ENCODE measurements at regions not wholly inside any gene's neighbourhood (a gene's known extent, or its start where the extent isn't known, plus 50 kb on each side); places are given as distances from the start of the nearest gene placed in this dataset.

DNA sequence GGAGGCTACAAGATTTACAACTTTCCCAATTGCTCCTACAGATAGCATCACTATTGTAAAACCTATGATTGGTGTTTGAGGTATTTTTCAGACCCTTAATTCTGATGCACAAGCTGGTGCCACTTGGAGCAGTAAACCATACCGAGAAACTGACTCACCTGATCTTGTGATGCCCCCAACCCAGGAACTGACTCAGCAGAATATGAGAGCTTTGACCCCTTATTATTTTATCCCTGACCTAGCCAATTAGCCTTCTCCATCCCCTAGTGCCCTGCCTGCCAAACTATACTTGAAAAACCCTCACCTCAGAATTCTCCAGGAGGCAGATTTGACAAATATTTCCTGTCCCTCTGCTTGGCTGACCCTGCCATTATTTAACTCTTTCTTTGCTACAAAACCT, 585.9 kb upstream of the GHITM start:
- H3K79me2 ChIP-seq (ENCODE audit: low read depth) = no peaks in the 10 kb centered on the region
- CTCF ChIA-PET = no interaction called here
- intact Hi-C loops (cut with micrococcal nuclease; ENCODE audit: unreplicated experiment) = no loop called here

DNA sequence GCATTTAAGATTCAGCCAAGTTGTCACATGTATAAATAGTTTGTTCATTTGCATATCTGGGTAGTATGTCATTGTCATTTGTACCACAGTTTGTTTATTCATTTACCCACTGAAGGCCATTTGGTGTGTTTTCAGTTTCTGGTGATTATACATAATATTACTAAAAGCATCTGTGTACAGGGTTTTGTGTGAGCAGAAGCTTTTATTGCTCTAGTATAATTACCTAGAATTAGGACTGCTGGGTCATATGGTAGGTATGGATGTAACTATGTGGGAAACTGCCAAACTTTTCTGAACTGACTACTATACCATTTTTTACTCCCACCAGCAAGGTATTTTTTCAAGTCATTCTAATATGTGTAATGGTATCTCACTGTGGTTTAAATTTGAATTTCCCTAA, 584.0 kb upstream of the GHITM start:
- Histone ChIP-seq H3K9me3 (ENCODE audit: insufficient read depth, low read depth) (no peaks in the 10 kb centered on the region), H2AFZ (no peak overlapping the region), H3K4me3 (no peak overlapping the region), H3K4me2 (no peak overlapping the region), H3K27ac (no peak overlapping the region), H3K36me3 (ENCODE audit: low read depth) (no peaks in the 10 kb centered on the region), H3K9me2 (ENCODE audit: insufficient read depth) (no peaks in the 10 kb centered on the region), H4K20me1 (ENCODE audit: insufficient read depth) (no peaks in the 10 kb centered on the region), H3K79me2 (ENCODE audit: low read depth) (no peaks in the 10 kb centered on the region), H3K4me1 (replicated peaks; ENCODE audit: insufficient read depth) (no peaks in the 10 kb centered on the region), H3K27me3 (ENCODE audit: insufficient read depth, low read depth) (no peaks in the 10 kb centered on the region), H3F3A (ENCODE audit: insufficient read depth, low read depth) (no peaks in the 10 kb centered on the region)
- TF ChIP-seq, protein P1, sequence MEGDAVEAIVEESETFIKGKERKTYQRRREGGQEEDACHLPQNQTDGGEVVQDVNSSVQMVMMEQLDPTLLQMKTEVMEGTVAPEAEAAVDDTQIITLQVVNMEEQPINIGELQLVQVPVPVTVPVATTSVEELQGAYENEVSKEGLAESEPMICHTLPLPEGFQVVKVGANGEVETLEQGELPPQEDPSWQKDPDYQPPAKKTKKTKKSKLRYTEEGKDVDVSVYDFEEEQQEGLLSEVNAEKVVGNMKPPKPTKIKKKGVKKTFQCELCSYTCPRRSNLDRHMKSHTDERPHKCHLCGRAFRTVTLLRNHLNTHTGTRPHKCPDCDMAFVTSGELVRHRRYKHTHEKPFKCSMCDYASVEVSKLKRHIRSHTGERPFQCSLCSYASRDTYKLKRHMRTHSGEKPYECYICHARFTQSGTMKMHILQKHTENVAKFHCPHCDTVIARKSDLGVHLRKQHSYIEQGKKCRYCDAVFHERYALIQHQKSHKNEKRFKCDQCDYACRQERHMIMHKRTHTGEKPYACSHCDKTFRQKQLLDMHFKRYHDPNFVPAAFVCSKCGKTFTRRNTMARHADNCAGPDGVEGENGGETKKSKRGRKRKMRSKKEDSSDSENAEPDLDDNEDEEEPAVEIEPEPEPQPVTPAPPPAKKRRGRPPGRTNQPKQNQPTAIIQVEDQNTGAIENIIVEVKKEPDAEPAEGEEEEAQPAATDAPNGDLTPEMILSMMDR (conservative IDR thresholded peaks at IDR 0.05) = no peak
- no peak for TF ChIP-seq EZH2 (IDR thresholded peaks at IDR 0.05; ENCODE audit: low read depth)
- ChIA-PET POLR2A (ENCODE audit: unreplicated experiment) (no interaction called here), CTCF (no interaction called here)
- DNase-seq = no peak
- no TSS peak for BruUV-seq (replicated peaks)
- intact Hi-C loops (cut with micrococcal nuclease; ENCODE audit: unreplicated experiment) = no loop called here

More for the DNA sequence above, 585.9 kb upstream of the GHITM start:
- Histone ChIP-seq H3K27me3 (ENCODE audit: insufficient read depth, low read depth) (no peaks in the 10 kb centered on the region), H3K27ac (no peak overlapping the region), H2AFZ (no peak overlapping the region), H3K4me3 (no peak overlapping the region), H3K4me1 (replicated peaks; ENCODE audit: insufficient read depth) (no peaks in the 10 kb centered on the region), H3K36me3 (ENCODE audit: low read depth) (no peaks in the 10 kb centered on the region), H3K9me2 (ENCODE audit: insufficient read depth) (no peaks in the 10 kb centered on the region), H3K4me2 (no peak overlapping the region), H4K20me1 (ENCODE audit: insufficient read depth) (no peaks in the 10 kb centered on the region), H3K9me3 (ENCODE audit: insufficient read depth, low read depth) (no peaks in the 10 kb centered on the region), H3F3A (ENCODE audit: insufficient read depth, low read depth) (no peaks in the 10 kb centered on the region)
- POLR2A ChIA-PET (ENCODE audit: unreplicated experiment) = no interaction called here
- TF ChIP-seq EZH2 (IDR thresholded peaks at IDR 0.05; ENCODE audit: low read depth) = no peak
- no TSS peak for BruUV-seq (replicated peaks)
- DNase-seq = no peak

DNA sequence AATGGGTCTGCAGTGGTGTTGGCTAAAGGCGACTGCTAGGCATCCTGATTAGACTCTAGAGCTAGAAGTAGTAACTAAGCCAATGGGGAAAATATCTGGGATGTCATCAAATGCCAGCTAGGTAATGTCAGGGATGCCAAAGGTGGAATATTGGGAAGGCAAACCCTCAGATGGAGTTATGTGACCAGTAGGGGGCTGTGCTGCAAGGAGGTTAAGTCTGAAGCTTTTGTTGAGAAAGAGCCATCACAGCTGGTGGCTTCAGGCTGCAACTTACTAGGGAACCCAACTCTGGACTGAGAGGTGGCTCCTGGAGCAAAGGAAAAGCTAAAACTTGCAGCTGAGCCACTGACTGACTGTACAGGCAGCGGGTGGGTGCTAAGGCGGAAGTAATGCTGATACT, 576.9 kb upstream of the GHITM start:
- H3K79me2 ChIP-seq (ENCODE audit: low read depth) = no peaks in the 10 kb centered on the region
- BruUV-seq (replicated peaks) = no TSS peak
- H3K4me1 ChIP-seq (replicated peaks; ENCODE audit: insufficient read depth) = no peaks in the 10 kb centered on the region
- no peak for DNase-seq
- no peak for TF ChIP-seq EZH2 (IDR thresholded peaks at IDR 0.05; ENCODE audit: low read depth)
- TF ChIP-seq, protein P1 (conservative IDR thresholded peaks at IDR 0.05) = no peak
- no peak overlapping the region for H3K27ac ChIP-seq
- intact Hi-C loops (cut with micrococcal nuclease; ENCODE audit: unreplicated experiment) = no loop called here
- H3K27me3 ChIP-seq (ENCODE audit: insufficient read depth, low read depth) = no peaks in the 10 kb centered on the region
- H3F3A ChIP-seq (ENCODE audit: insufficient read depth, low read depth) = no peaks in the 10 kb centered on the region
- no peak overlapping the region for H2AFZ ChIP-seq
- H4K20me1 ChIP-seq (ENCODE audit: insufficient read depth) = no peaks in the 10 kb centered on the region
- no peaks in the 10 kb centered on the region for H3K9me2 ChIP-seq (ENCODE audit: insufficient read depth)
- ChIA-PET CTCF (no interaction called here), POLR2A (ENCODE audit: unreplicated experiment) (no interaction called here)
- H3K4me2 ChIP-seq = no peak overlapping the region
- no peaks in the 10 kb centered on the region for H3K9me3 ChIP-seq (ENCODE audit: insufficient read depth, low read depth)
- H3K4me3 ChIP-seq = no peak overlapping the region
- no peaks in the 10 kb centered on the region for H3K36me3 ChIP-seq (ENCODE audit: low read depth)

DNA sequence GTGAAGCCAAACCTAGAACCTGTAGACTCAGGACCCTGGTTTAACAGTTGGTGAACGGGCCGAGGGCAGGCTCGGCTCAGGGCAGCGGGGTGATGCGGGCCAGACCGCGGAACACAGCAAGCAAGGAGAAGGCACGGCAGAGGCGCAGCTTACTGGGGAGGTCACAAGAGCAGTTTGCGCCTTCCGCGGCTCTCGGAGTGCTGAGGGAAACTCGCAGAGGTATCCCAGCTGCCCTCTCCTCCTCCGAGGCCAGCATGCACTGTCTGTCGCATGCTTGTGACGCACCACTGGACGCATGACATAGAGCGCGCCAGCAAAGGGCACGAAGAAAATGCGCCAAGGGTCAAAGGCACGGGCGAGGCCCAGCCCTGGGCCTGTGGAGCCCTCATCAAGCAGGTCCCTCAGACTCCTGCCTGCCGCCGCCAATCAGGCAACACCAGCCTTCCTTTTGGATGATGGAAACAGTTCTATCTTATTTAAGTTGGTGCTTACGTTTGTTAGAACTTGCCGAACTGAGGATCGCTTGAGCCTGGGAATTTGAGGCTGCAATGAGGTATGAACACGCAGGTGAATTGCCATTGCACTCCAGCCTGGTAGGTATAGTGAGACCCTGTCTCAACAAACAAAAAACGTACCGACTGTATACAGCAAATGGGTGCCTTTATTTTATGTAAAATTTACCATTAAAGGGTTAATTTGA, 574.3 kb upstream of the GHITM start:
- Histone ChIP-seq H3K9me2 (ENCODE audit: insufficient read depth) (no peaks in the 10 kb centered on the region), H3K27ac (no peak overlapping the region), H3K4me1 (replicated peaks; ENCODE audit: insufficient read depth) (no peaks in the 10 kb centered on the region), H3K4me3 (no peak overlapping the region), H3K36me3 (ENCODE audit: low read depth) (no peaks in the 10 kb centered on the region), H2AFZ (no peak overlapping the region; the same call in 1 of the 2 replicates), H4K20me1 (ENCODE audit: insufficient read depth) (no peaks in the 10 kb centered on the region), H3K79me2 (ENCODE audit: low read depth) (no peaks in the 10 kb centered on the region), H3K4me2 (no peak overlapping the region), H3K27me3 (ENCODE audit: insufficient read depth, low read depth) (no peaks in the 10 kb centered on the region), H3K9me3 (ENCODE audit: insufficient read depth, low read depth) (no peaks in the 10 kb centered on the region), H3F3A (ENCODE audit: insufficient read depth, low read depth) (no peaks in the 10 kb centered on the region)
- no TSS peak for BruUV-seq (replicated peaks)
- ChIA-PET POLR2A (ENCODE audit: unreplicated experiment) (no interaction called here), CTCF (no interaction called here)
- no peak for DNase-seq
- intact Hi-C loops (cut with micrococcal nuclease; ENCODE audit: unreplicated experiment) = no loop called here
- TF ChIP-seq, protein P1 (conservative IDR thresholded peaks at IDR 0.05) = no peak
- no peak for TF ChIP-seq EZH2 (IDR thresholded peaks at IDR 0.05; ENCODE audit: low read depth)
